WTC11 (cell line): ENCODE measurements at regions not wholly inside any gene's neighbourhood (a gene's known extent, or its start where the extent isn't known, plus 50 kb on each side); places are given as distances from the start of the nearest gene placed in this dataset.

Source experiments
- ATAC-seq: fragments of 200-7000 bp; cut with Tn5 transposase; 2 replicates; pipeline ENCODE4 v1.10.0; 2021; ENCODE audit warnings: mild to moderate bottlenecking, moderate library complexity
- CTCF ChIA-PET: fragments of 300-600 bp; sonication (Branson Sonifier 250); formaldehyde crosslinking; loops from one replicate; lab custom pipeline; 2021; ENCODE audit warnings: antibody characterized with exemption; lab: Charles Lee
- POLR2A ChIA-PET: fragments of 350-600 bp; sonication (Branson Sonifier 250); formaldehyde crosslinking; loops from one replicate; lab custom pipeline; 2021; ENCODE audit warnings: antibody characterized with exemption; lab: Charles Lee
- DNase-seq: peaks from one replicate; pipeline ENCODE4 v3.0.0; 2021; ENCODE audit warnings: low spot score
- H3K27ac Mint-ChIP-seq: 2 replicates; pipeline ENCODE4 v1.8.0; 2021; ENCODE audit warnings: mixed read lengths
- H3K27me3 Mint-ChIP-seq: 2 replicates; pipeline ENCODE4 v1.8.0; 2021; ENCODE audit warnings: low read depth, mild to moderate bottlenecking, moderate library complexity, mixed read lengths
- H3K36me3 Mint-ChIP-seq: 2 replicates; pipeline ENCODE4 v1.8.0; 2021; ENCODE audit warnings: mixed read lengths
- H3K4me1 Mint-ChIP-seq: 2 replicates; pipeline ENCODE4 v1.8.0; 2022; ENCODE audit warnings: mixed read lengths
- H3K4me3 Mint-ChIP-seq: 2 replicates; pipeline ENCODE4 v1.8.0; 2021; ENCODE audit warnings: mild to moderate bottlenecking, moderate library complexity, mixed read lengths
- H3K9me3 Mint-ChIP-seq: 2 replicates; pipeline ENCODE4 v1.8.0; 2021; ENCODE audit warnings: mixed read lengths
- AR ChIP-seq: fragments of 250-450 bp; sonication (Bioruptor Pico); IDR thresholded peaks from 2 replicates; pipeline ENCODE4 v1.9.0; 2021; ENCODE audit warnings: mild to moderate bottlenecking
- ARID4B ChIP-seq: sonication (generic); formaldehyde crosslinking; IDR thresholded peaks from 2 replicates; pipeline ENCODE4 v1.8.0; 2023; ENCODE audit warnings: missing genetic modification reagents, mild to moderate bottlenecking, borderline replicate concordance
- ATF2 ChIP-seq: sonication (generic); formaldehyde crosslinking; IDR thresholded peaks from 2 replicates; pipeline ENCODE4 v1.8.1; 2022; ENCODE audit warnings: low read depth, missing genetic modification reagents, borderline replicate concordance
- CBFB ChIP-seq: sonication (generic); formaldehyde crosslinking; IDR thresholded peaks from 2 replicates; pipeline ENCODE4 v1.8.1; 2022; ENCODE audit warnings: mild to moderate bottlenecking, low read depth, missing genetic modification reagents
- CDX4 ChIP-seq: fragments of 250-450 bp; sonication (Bioruptor Pico); IDR thresholded peaks from 2 replicates; pipeline ENCODE4 v1.9.0; 2021; ENCODE audit warnings: moderate library complexity, mild to moderate bottlenecking, inconsistent platforms, borderline replicate concordance
- E2F4 ChIP-seq: sonication (generic); formaldehyde crosslinking; IDR thresholded peaks from 2 replicates; pipeline ENCODE4 v1.8.1; 2022; ENCODE audit warnings: low read depth, mild to moderate bottlenecking, moderate library complexity, missing genetic modification reagents, borderline replicate concordance
- FOXK1 ChIP-seq: sonication (generic); formaldehyde crosslinking; IDR thresholded peaks from 2 replicates; pipeline ENCODE4 v1.8.0; 2022; ENCODE audit warnings: mild to moderate bottlenecking, moderate library complexity, missing genetic modification reagents
- GRHL2 ChIP-seq: fragments of 250-450 bp; sonication (Bioruptor Pico); IDR thresholded peaks from 2 replicates; pipeline ENCODE4 v1.8.0; 2022; ENCODE audit warnings: mild to moderate bottlenecking, moderate library complexity; ENCODE audit not compliant: insufficient replicate concordance, severe bottlenecking
- GTF2I ChIP-seq: fragments of 250-450 bp; sonication (Bioruptor Pico); conservative IDR thresholded peaks from 2 replicates; pipeline ENCODE4 v1.4.0; 2021; ENCODE audit warnings: mild to moderate bottlenecking
- MXD4 ChIP-seq: fragments of 250-450 bp; sonication (Bioruptor Pico); IDR thresholded peaks from 2 replicates; pipeline ENCODE4 v1.8.0; 2021; ENCODE audit warnings: mild to moderate bottlenecking, moderate library complexity, borderline replicate concordance
- NFE2L1 ChIP-seq: sonication (generic); formaldehyde crosslinking; IDR thresholded peaks from 2 replicates; pipeline ENCODE4 v1.8.1; 2023; ENCODE audit warnings: missing genetic modification reagents
- NR1H2 ChIP-seq: sonication (generic); formaldehyde crosslinking; IDR thresholded peaks from 2 replicates; pipeline ENCODE4 v1.9.0; 2021; ENCODE audit warnings: mild to moderate bottlenecking, moderate library complexity, missing genetic modification reagents
- NR3C1 ChIP-seq: sonication (generic); formaldehyde crosslinking; conservative IDR thresholded peaks from 2 replicates; pipeline ENCODE4 v1.8.1; 2023; ENCODE audit warnings: low read depth, mild to moderate bottlenecking, missing genetic modification reagents
- TEAD1 ChIP-seq: sonication (generic); formaldehyde crosslinking; IDR thresholded peaks from 2 replicates; pipeline ENCODE4 v1.8.0; 2022; ENCODE audit warnings: mild to moderate bottlenecking, missing genetic modification reagents
- TP53 ChIP-seq: sonication (generic); formaldehyde crosslinking; IDR thresholded peaks from 2 replicates; pipeline ENCODE4 v1.8.1; 2023; ENCODE audit warnings: mild to moderate bottlenecking, missing genetic modification reagents
- USF1 ChIP-seq: sonication (generic); formaldehyde crosslinking; IDR thresholded peaks from 2 replicates; pipeline ENCODE4 v1.8.0; 2022; ENCODE audit warnings: mild to moderate bottlenecking, missing genetic modification reagents
- ZNF263 ChIP-seq: sonication (generic); formaldehyde crosslinking; IDR thresholded peaks from 2 replicates; pipeline ENCODE4 v1.8.1; 2022; ENCODE audit warnings: low read depth, mild to moderate bottlenecking, moderate library complexity, missing genetic modification reagents
- ZNF416 ChIP-seq: fragments of 250-450 bp; sonication (Bioruptor Pico); IDR thresholded peaks from 2 replicates; pipeline ENCODE4 v1.9.0; 2021; ENCODE audit warnings: mild to moderate bottlenecking, inconsistent platforms

- TF ChIP-seq NR3C1 (CRISPR knock-in tag), result no peak
- TF ChIP-seq GRHL2, result no peak
- TF ChIP-seq TEAD1, result no peak
- TF ChIP-seq CBFB (CRISPR knock-in tag), result no peak
- no peak for TF ChIP-seq GTF2I (CRISPR knock-in tag)
- TF ChIP-seq MXD4 (CRISPR knock-in tag), result no peak
- no peak for TF ChIP-seq ZNF263
- no peak for TF ChIP-seq ARID4B (CRISPR knock-in tag)
- no peak for TF ChIP-seq NR1H2 (CRISPR knock-in tag)
- no peak for TF ChIP-seq USF1
- no peak for TF ChIP-seq E2F4 (CRISPR knock-in tag)
- no peak for TF ChIP-seq CDX4 (CRISPR knock-in tag)
- TF ChIP-seq FOXK1 (CRISPR knock-in tag), result no peak
Observed at GRCh38 chr11:115643549-115644270, 139.5 kb upstream of the CADM1 start (continued).

GRCh38 chr11:115642660-115643059 lies 138.4 kb upstream of the CADM1 start:
- DNase-seq, result no peak
- Mint-ChIP-seq H3K9me3 (no peaks in the 10 kb centered on the region), H3K27me3 (peaks cover 19% of the 10 kb centered on the region), H3K4me3 (no peak overlapping the region), H3K36me3 (no peaks in the 10 kb centered on the region), H3K4me1 (peaks cover 26% of the 10 kb centered on the region), H3K27ac (no peak overlapping the region)
- ChIA-PET POLR2A (no interaction called here), CTCF (interaction anchor here (0.7 to 1.5 kb wide), 2 partner anchors 37 to 112 kb away, joined by 3 read pairs; no protein-coding TSS in a partner anchor)
- no peak for TF ChIP-seq USF1
- TF ChIP-seq NFE2L1 (CRISPR knock-in tag), result no peak
- TF ChIP-seq ATF2, result no peak
- TF ChIP-seq AR (CRISPR knock-in tag), result no peak
- no peak for TF ChIP-seq ZNF416 (CRISPR knock-in tag)
- no peak for TF ChIP-seq TP53 (CRISPR knock-in tag)
- TF ChIP-seq, all 79 proteins: peak for 0
- ATAC-seq, result no peak
